CD4-positive, alpha-beta T cell (primary cell): ENCODE measurements at regions not wholly inside any gene's neighbourhood (a gene's known extent, or its start where the extent isn't known, plus 50 kb on each side); places are given as distances from the start of the nearest gene placed in this dataset.
"Not testable (repeated sequence)": the region's sequence is repeated elsewhere in the genome, so short reads cannot be mapped to it uniquely, and the experiment has no call there.

Experiments
- ATAC-seq: fragments of 200-7000 bp; cut with Tn5 transposase; one replicate; pipeline ENCODE4 v1.10.0; 2022; ENCODE audit warnings: mild to moderate bottlenecking; ENCODE audit not compliant: poor library complexity
- CTCF ChIA-PET: fragments of 350-600 bp; sonication (Branson Sonifier 250); formaldehyde crosslinking; loops from one replicate; lab custom pipeline; 2021; ENCODE audit warnings: antibody characterized with exemption, inconsistent platforms; lab: Charles Lee
- POLR2A ChIA-PET: fragments of 350-600 bp; sonication (Branson Sonifier 250); formaldehyde crosslinking; loops from one replicate; lab custom pipeline; 2021; ENCODE audit warnings: antibody characterized with exemption, inconsistent platforms; lab: Charles Lee
- DNase-seq, 14 experiments: peaks; one replicate each; pipeline ENCODE4 v3.0.0-alpha.2; 2013 to 2020; ENCODE audit warnings: mixed read lengths in 2 of 14
- H3K27ac ChIP-seq, 2 donors: one replicate each; pipeline versions ENCODE4 v1.5.1 to v1.7.0; 2013; ENCODE audit warnings: low read length in 2 of 2, low read depth in 1 of 2, mild to moderate bottlenecking in 1 of 2
- H3K27me3 ChIP-seq, 2 experiments: 1 replicate in 1 of 2; 2 replicates in 1 of 2; pipeline versions ENCODE4 v1.6.1 to v1.7.0; 2013; ENCODE audit warnings: low read length in 2 of 2, control low read depth in 1 of 2, mild to moderate bottlenecking in 1 of 2, moderate library complexity in 1 of 2; ENCODE audit not compliant: insufficient read depth in 2 of 2, control insufficient read depth in 1 of 2
- H3K36me3 ChIP-seq: one replicate; pipeline ENCODE4 v1.6.1; 2013; ENCODE audit warnings: low read length, control low read depth; ENCODE audit not compliant: insufficient read depth
- H3K4me1 ChIP-seq: one replicate; pipeline ENCODE4 v1.6.1; 2013; ENCODE audit warnings: low read length, control low read depth; ENCODE audit not compliant: insufficient read depth
- H3K4me3 ChIP-seq: one replicate; pipeline ENCODE4 v1.5.1; 2013; ENCODE audit warnings: mild to moderate bottlenecking, low read length, moderate library complexity
- H3K9me3 ChIP-seq, 2 experiments: 1 replicate in 1 of 2; 2 replicates in 1 of 2; pipeline versions ENCODE4 v1.6.1 to v1.7.0; 2013; ENCODE audit warnings: low read length in 2 of 2, mild to moderate bottlenecking in 2 of 2, control low read depth in 1 of 2, moderate library complexity in 1 of 2; ENCODE audit not compliant: control insufficient read depth in 1 of 2, insufficient read depth in 1 of 2
- H3K27ac Mint-ChIP-seq: one replicate; pipeline ENCODE4 v1.8.0; 2020; ENCODE audit warnings: mixed read lengths
- H3K27me3 Mint-ChIP-seq: one replicate; pipeline ENCODE4 v1.8.0; 2021; ENCODE audit warnings: mixed read lengths
- H3K36me3 Mint-ChIP-seq: one replicate; pipeline ENCODE4 v1.8.0; 2021; ENCODE audit warnings: low read depth, mixed read lengths
- H3K4me1 Mint-ChIP-seq: one replicate; pipeline ENCODE4 v1.8.0; 2021; ENCODE audit warnings: low read depth, mixed read lengths
- H3K4me3 Mint-ChIP-seq: one replicate; pipeline ENCODE4 v1.8.0; 2020; ENCODE audit warnings: mild to moderate bottlenecking, mixed read lengths
- H3K9me3 Mint-ChIP-seq: one replicate; pipeline ENCODE4 v1.8.0; 2020; ENCODE audit warnings: mixed read lengths
- CTCF ChIP-seq: fragments of 200-600 bp; IDR thresholded peaks from one replicate; pipeline ENCODE4 v1.8.0; 2022; ENCODE audit warnings: antibody characterized with exemption, mild to moderate bottlenecking
- intact Hi-C, 2 experiments: fragments of 100-400 bp; cut with DNase I in 1 of 2; cut with micrococcal nuclease in 1 of 2; formaldehyde crosslinking; loops; one replicate each; pipeline versions ENCODE4 v1.15.1 to v1.9.0; 2023 to 2025; cut with DNase I, micrococcal nuclease

GRCh38 chr10:120048391-120048790 lies 155.9 kb downstream of the SEC23IP start:
- H3K27ac ChIP-seq = no peak overlapping the region
- peaks cover 2 to 6% of the 10 kb centered on the region in 2 experiments for H3K27me3 ChIP-seq
- no peaks in the 10 kb centered on the region for H3K4me1 ChIP-seq
- Mint-ChIP-seq H3K4me3 (no peak overlapping the region), H3K4me1 (no peaks in the 10 kb centered on the region), H3K27me3 (peaks cover 24% of the 10 kb centered on the region), H3K36me3 (no peaks in the 10 kb centered on the region), H3K27ac (no peak overlapping the region), H3K9me3 (no peaks in the 10 kb centered on the region)
- H3K36me3 ChIP-seq = no peaks in the 10 kb centered on the region
- POLR2A ChIA-PET = no interaction called here
- no peaks in the 10 kb centered on the region for H3K9me3 ChIP-seq
- no peak overlapping the region for H3K4me3 ChIP-seq
- intact Hi-C loops = no loop called here
- CTCF ChIA-PET = no interaction called here
- ATAC-seq (no peak), DNase-seq (no peak)
- no peak for TF ChIP-seq CTCF

GRCh38 chr10:120051671-120052070 lies 159.1 kb downstream of the SEC23IP start:
- Histone ChIP-seq H3K27ac (no peak overlapping the region), H3K36me3 (no peaks in the 10 kb centered on the region), H3K9me3 (no peaks in the 10 kb centered on the region), H3K27me3 (peaks cover 2 to 11% of the 10 kb centered on the region in 2 experiments), H3K4me1 (no peaks in the 10 kb centered on the region), H3K4me3 (no peak overlapping the region)
- ChIA-PET CTCF (no interaction called here), POLR2A (no interaction called here)
- Mint-ChIP-seq H3K36me3 (no peaks in the 10 kb centered on the region), H3K4me3 (no peak overlapping the region), H3K9me3 (no peaks in the 10 kb centered on the region), H3K4me1 (no peaks in the 10 kb centered on the region), H3K27ac (no peak overlapping the region), H3K27me3 (peaks cover 30% of the 10 kb centered on the region)
- DNase-seq (no peak), ATAC-seq (no peak)
- intact Hi-C loops = no loop called here
- TF ChIP-seq CTCF = no peak

- TF ChIP-seq CTCF = no peak
- Histone ChIP-seq H3K4me3 (no peak overlapping the region), H3K9me3 (no peaks in the 10 kb centered on the region), H3K27ac (no peak overlapping the region), H3K27me3 (peaks cover 2 to 11% of the 10 kb centered on the region in 2 experiments), H3K36me3 (no peaks in the 10 kb centered on the region), H3K4me1 (no peaks in the 10 kb centered on the region)
- intact Hi-C loops = no loop called here
- no peak overlapping the region for H3K4me3 Mint-ChIP-seq
- ATAC-seq (no peak), DNase-seq (no peak)
- ChIA-PET CTCF (no interaction called here), POLR2A (no interaction called here)
- H3K27ac Mint-ChIP-seq = no peak overlapping the region
- H3K36me3 Mint-ChIP-seq = no peaks in the 10 kb centered on the region
- H3K27me3 Mint-ChIP-seq = peaks cover 44% of the 10 kb centered on the region
- no peaks in the 10 kb centered on the region for H3K4me1 Mint-ChIP-seq
- H3K9me3 Mint-ChIP-seq = no peaks in the 10 kb centered on the region
Observed at GRCh38 chr10:120052964-120053702, 160.6 kb downstream of the SEC23IP start.

GRCh38 chr10:120059790-120060189 lies 167.3 kb downstream of the SEC23IP start:
- H3K27me3 Mint-ChIP-seq = peaks cover 32% of the 10 kb centered on the region
- H3K4me3 Mint-ChIP-seq, H3K27ac Mint-ChIP-seq, H3K36me3 ChIP-seq, H3K27me3 ChIP-seq, H3K4me1 ChIP-seq, H3K27ac ChIP-seq, H3K9me3 ChIP-seq, intact Hi-C loops, ATAC-seq, H3K4me3 ChIP-seq, POLR2A ChIA-PET, H3K9me3 Mint-ChIP-seq, H3K4me1 Mint-ChIP-seq, DNase-seq, CTCF ChIA-PET, H3K36me3 Mint-ChIP-seq: not testable (repeated sequence)
